HG03280 (cell line): ENCODE measurements at regions not wholly inside any gene's neighbourhood (a gene's known extent, or its start where the extent isn't known, plus 50 kb on each side); places are given as distances from the start of the nearest gene placed in this dataset.
A peak's percentile ranks its signal among the peaks of the same experiment; 100 is the strongest.
"Not testable (repeated sequence)": the region's sequence is repeated elsewhere in the genome, so short reads cannot be mapped to it uniquely, and the experiment has no call there.

Experiments
- ATAC-seq: cut with Tn5 transposase; IDR thresholded peaks from one replicate; pipeline ENCODE4 v1.9.1; 2021; ENCODE audit warnings: mild to moderate bottlenecking, moderate library complexity; ENCODE audit not compliant: unreplicated experiment

DNA sequence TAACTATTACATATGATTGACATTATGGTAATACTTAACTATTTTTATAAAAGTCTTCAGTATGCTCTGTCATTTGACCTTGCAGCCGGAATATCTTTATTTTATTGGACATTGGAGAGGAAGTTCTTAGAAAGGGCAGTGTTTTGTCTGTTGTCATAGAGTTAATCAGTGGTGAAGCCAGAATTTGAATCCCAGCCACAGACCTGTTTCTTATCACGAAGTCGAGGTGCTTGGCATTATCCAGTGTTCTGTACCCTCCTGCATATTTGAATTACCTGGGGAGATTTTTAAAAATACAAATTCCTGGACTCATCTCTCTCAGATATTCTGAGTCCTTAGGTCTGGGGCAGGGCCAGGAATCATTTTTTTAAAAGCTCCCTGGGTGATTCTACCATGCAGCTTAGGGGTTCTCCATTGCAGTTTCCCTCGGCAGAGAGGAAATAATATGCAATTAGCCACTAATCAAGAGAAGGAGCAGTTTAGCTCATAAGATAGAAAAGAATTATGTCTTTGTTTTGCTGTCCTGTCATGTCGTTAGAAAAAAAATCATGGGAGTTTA, 195.6 kb upstream of the CFAP20DC start:
- no peak for ATAC-seq

DNA sequence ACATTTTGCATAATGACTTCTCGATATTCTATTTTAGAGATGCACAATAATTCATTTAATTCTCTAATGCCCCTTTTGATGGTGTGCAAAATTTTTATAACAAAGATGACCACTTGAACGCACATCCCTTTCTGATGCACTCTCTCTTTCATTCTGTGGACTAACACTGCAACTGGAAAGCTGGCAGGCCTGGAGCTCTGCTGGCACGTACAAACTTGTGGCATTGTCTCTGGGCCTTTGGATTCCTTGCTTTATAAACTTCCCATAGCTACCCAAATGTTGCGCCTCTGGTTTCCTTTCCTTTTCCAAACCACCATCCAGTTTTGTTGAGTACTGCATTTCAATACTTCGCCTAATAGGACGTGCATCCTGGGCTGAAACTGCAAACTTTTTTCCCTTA, 194.5 kb upstream of the CFAP20DC start:
- no peak for ATAC-seq

- ATAC-seq, result no peak
These were observed 193.7 kb upstream of the CFAP20DC start for GRCh38 chr3:59243476-59243875.

GRCh38 chr3:59240666-59241255, 190.9 kb upstream of the CFAP20DC start:
- ATAC-seq, result no peak

DNA sequence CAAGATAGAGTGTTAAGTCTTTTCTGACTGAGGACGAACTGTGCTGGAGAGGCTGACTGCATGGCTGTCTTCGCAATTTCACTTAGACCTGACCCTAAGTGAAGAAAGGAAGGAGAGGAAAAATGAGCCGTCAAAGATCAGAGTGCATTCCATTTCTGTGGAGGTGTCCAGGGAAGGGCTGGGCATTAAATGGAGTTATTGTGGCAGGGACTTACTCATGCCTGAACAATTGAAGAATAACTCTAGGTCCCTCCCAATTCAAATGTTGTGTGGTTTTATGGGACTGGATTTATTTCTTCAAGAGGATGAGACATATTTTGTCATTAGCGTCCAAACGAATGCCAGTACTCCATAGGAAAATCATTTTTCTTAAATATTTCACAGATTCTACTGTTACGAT, 187.3 kb upstream of the CFAP20DC start:
- no peak for ATAC-seq

DNA sequence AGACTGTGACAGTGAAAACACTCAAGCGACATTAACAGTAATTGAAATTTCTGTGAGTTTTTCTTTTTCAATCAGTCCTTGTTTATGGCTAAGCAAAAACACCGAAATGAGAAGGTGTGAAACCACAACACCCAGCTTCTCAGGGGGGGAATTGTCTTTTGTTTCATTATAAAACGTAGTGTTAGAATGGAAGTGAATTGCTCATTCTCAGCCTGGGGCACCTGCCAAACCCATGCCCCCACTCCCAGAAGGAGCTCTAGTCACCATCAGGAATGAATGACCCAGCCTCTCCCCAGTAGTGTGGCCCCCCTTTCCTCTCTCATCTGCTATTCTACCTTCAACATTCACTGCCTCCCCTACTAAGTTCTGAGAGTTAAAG, 185.8 kb upstream of the CFAP20DC start:
- no peak for ATAC-seq

DNA sequence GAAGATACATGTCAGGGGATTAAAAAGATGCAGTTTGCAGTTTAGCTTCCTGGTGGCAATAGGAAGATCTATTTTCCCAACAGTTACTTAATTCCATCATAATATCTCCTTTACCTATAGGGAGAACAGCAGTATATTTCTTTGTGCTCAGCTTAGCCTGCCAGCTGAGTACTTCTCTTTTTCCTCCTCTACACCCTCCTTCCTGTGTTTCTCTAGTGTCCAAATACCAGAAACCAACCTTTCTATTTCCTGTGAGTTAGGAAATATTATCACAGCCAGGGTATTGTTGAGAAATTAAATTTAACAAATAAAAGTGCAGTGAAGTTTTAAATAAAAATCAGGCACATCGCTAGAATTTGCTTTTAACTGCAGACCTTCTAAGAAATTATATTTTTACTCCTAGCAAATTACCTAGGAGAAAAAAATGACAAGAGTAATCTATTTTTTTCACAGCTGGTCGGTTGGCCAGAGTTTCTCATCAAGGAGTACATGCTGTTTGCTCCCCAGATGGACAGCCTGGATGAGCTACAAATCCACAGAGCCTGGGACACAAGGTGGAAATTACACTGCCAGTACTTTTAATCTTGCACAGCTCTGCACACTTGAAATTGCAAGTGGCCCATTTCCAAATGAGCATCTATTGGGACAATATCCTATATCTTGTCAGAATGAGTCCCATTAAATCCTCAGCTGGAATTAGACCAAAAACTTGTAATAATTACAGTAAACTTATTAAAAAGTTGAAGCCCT, 185.2 kb upstream of the CFAP20DC start:
- ATAC-seq, result no peak

GRCh38 chr3:59230379-59230778, 180.6 kb upstream of the CFAP20DC start:
- ATAC-seq, result not testable (repeated sequence)

- ATAC-seq, result no peak
These were observed 164.0 kb upstream of the CFAP20DC start for GRCh38 chr3:59213860-59214259.

DNA sequence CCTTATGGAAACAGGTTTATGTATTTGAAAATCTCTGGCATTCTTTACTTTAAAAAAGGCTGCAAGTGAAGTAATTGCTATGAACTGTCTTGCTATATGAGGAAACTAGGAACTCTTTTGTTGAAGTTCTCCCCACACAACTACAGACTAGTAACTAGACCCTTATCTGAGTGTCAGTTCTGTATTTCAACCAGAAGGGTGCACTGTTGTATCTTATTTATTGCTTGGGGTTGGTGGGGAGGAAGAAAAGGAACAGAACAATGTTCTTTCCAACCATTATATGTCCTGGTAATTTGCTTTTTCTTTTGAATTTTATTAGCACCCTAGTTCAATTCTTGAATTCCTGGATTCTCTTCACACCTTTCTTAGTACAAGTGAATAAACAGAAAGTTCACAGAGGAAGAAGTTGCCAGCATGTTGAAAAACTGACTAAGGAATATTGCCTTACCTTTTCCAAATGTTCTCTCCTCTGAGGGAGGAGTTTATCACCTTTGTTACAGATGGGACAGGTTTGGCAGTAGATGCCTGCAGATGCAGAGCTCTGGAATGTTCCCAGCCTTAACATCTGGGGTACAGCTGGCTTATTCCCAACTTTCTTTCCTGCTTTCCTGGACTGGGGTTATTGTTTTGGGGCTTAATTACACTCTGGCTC, 162.4 kb upstream of the CFAP20DC start:
- peak; percentile 80 for ATAC-seq

GRCh38 chr3:59210260-59210659, 160.4 kb upstream of the CFAP20DC start:
- ATAC-seq, result no peak

DNA sequence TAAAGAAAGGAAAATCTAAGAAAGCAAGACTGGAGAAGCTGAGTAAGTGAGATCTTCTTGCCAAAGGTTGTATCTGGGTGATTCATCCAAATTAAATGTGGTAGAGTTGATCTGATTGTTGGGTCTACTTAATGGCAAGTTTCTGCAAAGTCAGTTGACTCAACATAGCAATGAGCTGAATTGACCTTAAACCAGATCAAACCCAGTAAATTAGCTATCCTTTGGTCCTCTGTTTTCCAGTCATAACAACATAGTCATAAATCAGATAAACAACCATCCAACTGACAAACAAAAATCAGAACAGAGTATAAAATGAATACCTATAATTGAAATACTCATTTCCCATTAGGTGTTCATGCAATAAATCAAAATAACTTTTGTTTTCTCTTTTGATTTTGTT, 142.6 kb upstream of the CFAP20DC start:
- ATAC-seq, result no peak

DNA sequence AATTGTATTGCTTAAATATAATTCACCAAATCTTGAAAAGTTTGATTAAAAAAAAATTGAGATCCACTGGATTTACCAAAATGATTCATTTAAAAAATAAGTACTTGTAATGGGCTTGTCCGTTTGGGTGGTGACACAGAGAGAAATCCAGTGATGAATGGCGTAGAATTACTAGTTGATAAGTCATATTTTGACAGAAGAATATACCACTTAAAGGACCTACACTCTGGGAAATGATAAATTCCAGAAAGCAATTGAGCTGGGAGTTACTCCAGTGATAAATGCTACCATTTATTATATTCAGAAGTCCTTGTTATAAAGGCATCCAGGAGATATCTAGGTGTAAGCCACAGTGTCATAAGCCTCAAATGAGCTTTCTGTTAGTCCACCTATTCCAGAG, 141.8 kb upstream of the CFAP20DC start:
- ATAC-seq, result no peak

DNA sequence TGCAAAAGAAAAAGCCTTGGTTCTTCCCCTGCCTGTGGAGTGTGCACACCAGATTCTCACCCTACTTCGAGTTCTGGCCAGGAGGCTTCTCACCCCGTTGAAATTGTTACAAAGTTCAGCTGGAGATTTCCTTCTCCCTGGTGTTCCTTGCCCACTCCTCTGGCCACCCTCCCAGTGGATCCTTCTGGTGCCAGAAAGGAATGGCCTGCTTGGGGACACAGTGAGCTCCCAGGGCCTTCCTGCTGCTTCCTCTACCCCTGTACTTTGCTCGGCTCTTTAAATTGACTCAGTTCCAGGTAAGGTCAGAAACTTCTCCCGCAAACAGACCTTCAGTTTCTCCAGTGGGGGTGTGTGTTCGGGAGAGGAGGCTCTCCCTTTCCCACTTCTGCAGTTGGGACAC, 140.1 kb upstream of the CFAP20DC start:
- ATAC-seq, result no peak

DNA sequence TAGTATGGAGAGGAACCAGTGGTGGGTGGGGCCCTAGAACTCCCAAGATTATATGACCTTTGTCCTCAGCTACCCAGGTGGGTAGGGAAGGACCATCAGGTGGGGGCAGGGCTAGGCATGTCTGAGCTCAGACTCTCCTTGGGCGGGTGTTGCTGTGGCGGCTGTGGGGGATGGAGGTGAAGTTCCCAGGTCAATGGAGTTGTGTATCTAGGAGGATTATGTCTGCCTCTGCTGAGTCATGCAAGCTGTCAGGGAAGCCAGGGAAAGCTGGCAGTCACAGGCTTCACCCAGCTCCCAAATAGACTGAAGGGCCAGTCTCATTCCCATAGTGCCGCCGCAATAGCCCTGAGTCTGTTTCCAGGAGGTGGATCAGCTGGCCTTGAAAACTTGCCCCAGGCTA, 139.7 kb upstream of the CFAP20DC start:
- no peak for ATAC-seq

- ATAC-seq, result no peak
These were observed 136.9 kb upstream of the CFAP20DC start for GRCh38 chr3:59186725-59187124.

GRCh38 chr3:59185591-59186369, 136.0 kb upstream of the CFAP20DC start:
- no peak for ATAC-seq

DNA sequence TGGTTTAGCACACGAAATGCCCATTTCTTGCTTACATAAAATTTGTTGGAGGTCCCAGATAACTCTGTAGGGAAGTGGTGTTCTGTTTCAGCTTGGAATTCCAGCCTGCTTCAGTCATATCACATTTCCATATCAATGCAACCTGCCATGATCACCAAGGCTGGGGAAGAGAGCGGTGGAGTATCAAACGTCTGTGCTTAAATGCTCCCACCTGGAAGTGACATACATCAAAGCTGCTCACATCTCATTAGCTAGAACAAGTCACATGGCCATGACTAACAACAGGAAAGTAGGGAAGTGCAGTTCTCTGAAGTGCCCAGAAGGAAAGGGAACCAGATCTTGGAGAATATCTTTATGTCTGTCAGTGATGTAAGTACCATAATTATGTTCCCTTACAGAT, 130.2 kb upstream of the CFAP20DC start:
- ATAC-seq, result no peak

DNA sequence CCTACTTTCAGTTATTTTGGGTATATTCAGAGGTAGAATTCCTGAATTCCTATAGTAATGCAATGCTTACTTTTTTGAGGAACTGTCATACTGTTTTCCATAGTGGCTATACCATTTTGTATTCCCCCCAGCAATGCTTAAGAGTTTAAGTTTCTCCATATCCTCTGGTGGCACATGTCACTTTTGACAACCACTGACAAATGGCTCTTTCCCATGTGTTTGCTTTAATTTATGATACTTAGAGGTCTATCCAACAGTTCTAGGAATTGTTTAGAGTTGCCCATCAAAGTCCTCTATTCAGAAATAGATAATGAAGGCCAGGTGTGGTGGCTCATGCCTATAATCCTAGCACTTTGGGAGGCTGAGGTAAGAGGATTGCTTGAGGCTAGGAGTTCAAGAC, 128.9 kb upstream of the CFAP20DC start:
- no peak for ATAC-seq

GRCh38 chr3:59171491-59171890, 121.7 kb upstream of the CFAP20DC start:
- ATAC-seq, result no peak

DNA sequence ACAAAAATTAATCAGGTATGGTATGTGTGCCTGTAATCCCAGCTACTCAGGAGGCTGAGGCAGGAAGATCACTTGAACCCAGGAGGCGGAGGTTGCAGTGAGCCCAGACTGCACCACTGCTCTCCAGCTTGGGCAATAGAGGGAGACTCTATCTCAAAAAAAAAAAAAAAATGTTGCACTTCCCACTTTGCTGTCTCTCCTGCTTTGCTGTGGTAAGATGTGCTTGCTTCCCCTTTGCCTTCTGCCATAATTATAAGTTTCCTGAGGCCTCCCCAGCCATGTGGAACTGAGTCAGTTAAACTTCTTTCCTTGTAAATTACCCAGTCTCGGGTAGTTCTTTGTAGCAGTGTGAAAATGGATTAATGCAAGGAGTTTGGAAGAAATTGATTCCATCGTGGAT, 120.3 kb upstream of the CFAP20DC start:
- ATAC-seq, result not testable (repeated sequence)
